Iris pigment epithelial cell (primary cell): ENCODE measurements at regions not wholly inside any gene's neighbourhood (a gene's known extent, or its start where the extent isn't known, plus 50 kb on each side); places are given as distances from the start of the nearest gene placed in this dataset.
"Not testable (repeated sequence)": the region's sequence is repeated elsewhere in the genome, so short reads cannot be mapped to it uniquely, and the experiment has no call there.

Experiments used
- DNase-seq: peaks from one replicate; pipeline ENCODE4 v3.0.0-alpha.2; 2011; ENCODE audit warnings: low read depth

- DNase-seq = no peak
Observed at GRCh38 chr20:50329981-50330503, 139.4 kb downstream of the CEBPB start.

GRCh38 chr20:50330504-50331313 lies 140.1 kb downstream of the CEBPB start:
- DNase-seq = no peak

GRCh38 chr20:50331469-50332363 lies 141.1 kb downstream of the CEBPB start:
- no peak for DNase-seq

GRCh38 chr20:50332491-50332980 lies 141.9 kb downstream of the CEBPB start:
- no peak for DNase-seq

- DNase-seq = no peak
Observed at GRCh38 chr20:50333131-50333670, 142.6 kb downstream of the CEBPB start.

GRCh38 chr20:50333812-50334211 lies 143.2 kb downstream of the CEBPB start:
- DNase-seq = peak; percentile 93

GRCh38 chr20:50334512-50334911 lies 143.9 kb downstream of the CEBPB start:
- DNase-seq = not testable (repeated sequence)

- peak; percentile 73 for DNase-seq
Observed at GRCh38 chr20:50335105-50335504, 144.5 kb downstream of the CEBPB start.

GRCh38 chr20:50335866-50336265 lies 145.2 kb downstream of the CEBPB start:
- DNase-seq = no peak

GRCh38 chr20:50336661-50337060 lies 146.0 kb downstream of the CEBPB start:
- DNase-seq = no peak

GRCh38 chr20:50337521-50338466 lies 147.2 kb downstream of the CEBPB start:
- no peak for DNase-seq

GRCh38 chr20:50338479-50339391 lies 148.1 kb downstream of the CEBPB start:
- no peak for DNase-seq

GRCh38 chr20:50339466-50339901 lies 148.9 kb downstream of the CEBPB start:
- DNase-seq = no peak

- no peak for DNase-seq
Observed at GRCh38 chr20:50340541-50340940, 149.9 kb downstream of the CEBPB start.

GRCh38 chr20:50341050-50341449 lies 150.4 kb downstream of the CEBPB start:
- DNase-seq = no peak

GRCh38 chr20:50341880-50342637 lies 151.4 kb downstream of the CEBPB start:
- DNase-seq = no peak

- DNase-seq = no peak
Observed at GRCh38 chr20:50342638-50343102, 152.0 kb downstream of the CEBPB start.

GRCh38 chr20:50343125-50343489 lies 152.5 kb downstream of the CEBPB start:
- no peak for DNase-seq

GRCh38 chr20:50343490-50344179 lies 153.0 kb downstream of the CEBPB start:
- DNase-seq = no peak
